Effector memory CD8-positive, alpha-beta T cell (primary cell): ENCODE measurements at regions not wholly inside any gene's neighbourhood (a gene's known extent, or its start where the extent isn't known, plus 50 kb on each side); places are given as distances from the start of the nearest gene placed in this dataset.

Experiments
- ATAC-seq: fragments of 150-1000 bp; cut with Tn5 transposase; replicated peaks from 2 replicates; pipeline ENCODE4 v1.10.0; 2021; ENCODE audit warnings: mild to moderate bottlenecking, moderate library complexity
- DNase-seq, 3 experiments: peaks; one replicate each; pipeline ENCODE4 v3.0.0; 2021
- H3K27ac Mint-ChIP-seq, 2 donors: one replicate each; pipeline ENCODE4 v1.8.0; 2022; ENCODE audit warnings: mild to moderate bottlenecking in 2 of 2, mixed read lengths in 2 of 2, moderate library complexity in 2 of 2
- H3K27me3 Mint-ChIP-seq, 2 donors: one replicate each; pipeline ENCODE4 v1.8.0; 2022; ENCODE audit warnings: mixed read lengths in 2 of 2
- H3K36me3 Mint-ChIP-seq: one replicate; pipeline ENCODE4 v1.8.0; 2022; ENCODE audit warnings: mild to moderate bottlenecking, moderate library complexity, mixed read lengths; ENCODE audit not compliant: insufficient read depth
- H3K4me1 Mint-ChIP-seq, 2 donors: one replicate each; pipeline ENCODE4 v1.8.0; 2022; ENCODE audit warnings: low read depth in 2 of 2, mixed read lengths in 2 of 2
- H3K4me3 Mint-ChIP-seq, 2 donors: one replicate each; pipeline ENCODE4 v1.8.0; 2022; ENCODE audit warnings: mild to moderate bottlenecking in 2 of 2, mixed read lengths in 2 of 2, moderate library complexity in 2 of 2
- H3K9me3 Mint-ChIP-seq, 2 donors: one replicate each; pipeline ENCODE4 v1.8.0; 2022; ENCODE audit warnings: mixed read lengths in 2 of 2

GRCh38 chr14:36465178-36465577, 54.9 kb downstream of the NKX2-1 start:
- Mint-ChIP-seq H3K27ac (no peak overlapping the region), H3K36me3 (no peaks in the 10 kb centered on the region), H3K9me3 (no peaks in the 10 kb centered on the region), H3K4me1 (no peaks in the 10 kb centered on the region), H3K27me3 (peaks cover 0 to 7% of the 10 kb centered on the region in 2 donors), H3K4me3 (no peak overlapping the region)
- DNase-seq (no peak), ATAC-seq (no peak)

GRCh38 chr14:36462890-36463289, 57.1 kb downstream of the NKX2-1 start:
- H3K27ac Mint-ChIP-seq, result no peak overlapping the region
- peaks cover 1 to 4% of the 10 kb centered on the region in 2 donors for H3K9me3 Mint-ChIP-seq
- H3K4me1 Mint-ChIP-seq, result no peaks in the 10 kb centered on the region
- DNase-seq (no peak), ATAC-seq (no peak)
- no peak overlapping the region for H3K4me3 Mint-ChIP-seq
- H3K36me3 Mint-ChIP-seq, result no peaks in the 10 kb centered on the region
- H3K27me3 Mint-ChIP-seq, result peaks cover 0 to 10% of the 10 kb centered on the region in 2 donors

- no peaks in the 10 kb centered on the region for H3K4me1 Mint-ChIP-seq
- peaks cover 1 to 7% of the 10 kb centered on the region in 2 donors for H3K9me3 Mint-ChIP-seq
- no peak overlapping the region for H3K4me3 Mint-ChIP-seq
- no peak for DNase-seq
- ATAC-seq, result no peak
- no peaks in the 10 kb centered on the region for H3K36me3 Mint-ChIP-seq
- peaks cover 3 to 10% of the 10 kb centered on the region in 2 donors for H3K27me3 Mint-ChIP-seq
- H3K27ac Mint-ChIP-seq, result no peak overlapping the region
These were observed 64.8 kb downstream of the NKX2-1 start for GRCh38 chr14:36455241-36455627.

- ATAC-seq, result no peak
- Mint-ChIP-seq H3K9me3 (peaks cover 1 to 7% of the 10 kb centered on the region in 2 donors), H3K36me3 (no peaks in the 10 kb centered on the region), H3K27me3 (peaks cover 0 to 10% of the 10 kb centered on the region in 2 donors), H3K27ac (no peak overlapping the region), H3K4me1 (no peaks in the 10 kb centered on the region), H3K4me3 (no peak overlapping the region)
- no peak for DNase-seq
These were observed 65.3 kb downstream of the NKX2-1 start for GRCh38 chr14:36454599-36455240.

- Mint-ChIP-seq H3K4me1 (no peaks in the 10 kb centered on the region), H3K27me3 (peaks cover 0 to 10% of the 10 kb centered on the region in 2 donors), H3K27ac (no peak overlapping the region), H3K4me3 (no peak overlapping the region), H3K36me3 (no peaks in the 10 kb centered on the region), H3K9me3 (peaks cover 0 to 3% of the 10 kb centered on the region in 2 donors)
- ATAC-seq (no peak), DNase-seq (no peak)
These were observed 67.2 kb downstream of the NKX2-1 start for GRCh38 chr14:36452860-36453259.

- Mint-ChIP-seq H3K4me3 (no peak overlapping the region), H3K27ac (no peak overlapping the region), H3K36me3 (no peaks in the 10 kb centered on the region), H3K27me3 (peaks cover 0 to 10% of the 10 kb centered on the region in 2 donors), H3K4me1 (no peaks in the 10 kb centered on the region), H3K9me3 (no peaks in the 10 kb centered on the region)
- ATAC-seq (no peak), DNase-seq (no peak)
These were observed 68.5 kb downstream of the NKX2-1 start for GRCh38 chr14:36451310-36452065.

GRCh38 chr14:36450550-36450949, 69.5 kb downstream of the NKX2-1 start:
- no peak for ATAC-seq
- no peak for DNase-seq
- no peak overlapping the region for H3K27ac Mint-ChIP-seq
- H3K36me3 Mint-ChIP-seq, result no peaks in the 10 kb centered on the region
- no peaks in the 10 kb centered on the region for H3K4me1 Mint-ChIP-seq
- H3K9me3 Mint-ChIP-seq, result no peaks in the 10 kb centered on the region
- no peak overlapping the region for H3K4me3 Mint-ChIP-seq
- H3K27me3 Mint-ChIP-seq, result peaks cover 0 to 10% of the 10 kb centered on the region in 2 donors

GRCh38 chr14:36449903-36450302, 70.1 kb downstream of the NKX2-1 start:
- Mint-ChIP-seq H3K27ac (no peak overlapping the region), H3K9me3 (no peaks in the 10 kb centered on the region), H3K36me3 (no peaks in the 10 kb centered on the region), H3K4me3 (no peak overlapping the region), H3K27me3 (peaks cover 0 to 10% of the 10 kb centered on the region in 2 donors), H3K4me1 (no peaks in the 10 kb centered on the region)
- DNase-seq (no peak), ATAC-seq (no peak)

GRCh38 chr14:36443374-36443773, 76.7 kb downstream of the NKX2-1 start:
- H3K27me3 Mint-ChIP-seq, result peaks cover 7 to 8% of the 10 kb centered on the region in 2 donors
- H3K36me3 Mint-ChIP-seq, result no peaks in the 10 kb centered on the region
- H3K4me1 Mint-ChIP-seq, result no peaks in the 10 kb centered on the region
- H3K4me3 Mint-ChIP-seq, result no peak overlapping the region
- no peak overlapping the region for H3K27ac Mint-ChIP-seq
- no peaks in the 10 kb centered on the region for H3K9me3 Mint-ChIP-seq
- DNase-seq (no peak), ATAC-seq (no peak)

GRCh38 chr14:36442824-36443241, 77.2 kb downstream of the NKX2-1 start:
- Mint-ChIP-seq H3K4me1 (no peaks in the 10 kb centered on the region), H3K27me3 (peaks cover 8 to 12% of the 10 kb centered on the region in 2 donors), H3K36me3 (no peaks in the 10 kb centered on the region), H3K4me3 (no peak overlapping the region), H3K27ac (no peak overlapping the region), H3K9me3 (no peaks in the 10 kb centered on the region)
- no peak for ATAC-seq
- no peak for DNase-seq

- ATAC-seq, result no peak
- Mint-ChIP-seq H3K4me1 (no peaks in the 10 kb centered on the region), H3K4me3 (no peak overlapping the region), H3K27ac (no peak overlapping the region), H3K36me3 (no peaks in the 10 kb centered on the region), H3K27me3 (peaks cover 8 to 13% of the 10 kb centered on the region in 2 donors), H3K9me3 (no peaks in the 10 kb centered on the region)
- DNase-seq, result no peak
These were observed 78.7 kb downstream of the NKX2-1 start for GRCh38 chr14:36441283-36441682.

GRCh38 chr14:36439766-36440165, 80.3 kb downstream of the NKX2-1 start:
- Mint-ChIP-seq H3K27me3 (peaks cover 8 to 13% of the 10 kb centered on the region in 2 donors), H3K4me1 (no peaks in the 10 kb centered on the region), H3K9me3 (no peaks in the 10 kb centered on the region)

GRCh38 chr14:36438883-36439282, 81.1 kb downstream of the NKX2-1 start:
- H3K4me1 Mint-ChIP-seq, result no peaks in the 10 kb centered on the region
- no peak overlapping the region for H3K27ac Mint-ChIP-seq
- H3K4me3 Mint-ChIP-seq, result no peak overlapping the region
- no peaks in the 10 kb centered on the region for H3K36me3 Mint-ChIP-seq
- peaks cover 5 to 13% of the 10 kb centered on the region in 2 donors for H3K27me3 Mint-ChIP-seq
- no peak for DNase-seq
- no peak for ATAC-seq
- H3K9me3 Mint-ChIP-seq, result no peaks in the 10 kb centered on the region

More at GRCh38 chr14:36439766-36440165, 80.3 kb downstream of the NKX2-1 start:
- no peaks in the 10 kb centered on the region for H3K36me3 Mint-ChIP-seq
- ATAC-seq (no peak), DNase-seq (no peak)
- no peak overlapping the region for H3K27ac Mint-ChIP-seq
- H3K4me3 Mint-ChIP-seq, result no peak overlapping the region

GRCh38 chr14:36430662-36431084, 89.4 kb downstream of the NKX2-1 start:
- H3K4me1 Mint-ChIP-seq, result no peaks in the 10 kb centered on the region
- peaks cover under 1 to 6% of the 10 kb centered on the region in 2 donors for H3K9me3 Mint-ChIP-seq

More at GRCh38 chr14:36430662-36431084, 89.4 kb downstream of the NKX2-1 start:
- DNase-seq (no peak), ATAC-seq (no peak)
- Mint-ChIP-seq H3K4me3 (no peak overlapping the region), H3K27ac (no peak overlapping the region), H3K27me3 (peaks cover 0 to 3% of the 10 kb centered on the region in 2 donors), H3K36me3 (no peaks in the 10 kb centered on the region)
